Renal cortex interstitium (tissue), 11 donors: ENCODE measurements at regions not wholly inside any gene's neighbourhood (a gene's known extent, or its start where the extent isn't known, plus 50 kb on each side); places are given as distances from the start of the nearest gene placed in this dataset.
A peak's percentile ranks its signal among the peaks of the same experiment; 100 is the strongest.

ENCODE experiments used
- DNase-seq, 11 donors: peaks; one replicate each; pipeline ENCODE4 v3.0.0-alpha.2; 2013; ENCODE audit warnings: low read depth in 9 of 11, low spot score in 4 of 11; ENCODE audit errors: extremely low read depth in 1 of 11

DNA sequence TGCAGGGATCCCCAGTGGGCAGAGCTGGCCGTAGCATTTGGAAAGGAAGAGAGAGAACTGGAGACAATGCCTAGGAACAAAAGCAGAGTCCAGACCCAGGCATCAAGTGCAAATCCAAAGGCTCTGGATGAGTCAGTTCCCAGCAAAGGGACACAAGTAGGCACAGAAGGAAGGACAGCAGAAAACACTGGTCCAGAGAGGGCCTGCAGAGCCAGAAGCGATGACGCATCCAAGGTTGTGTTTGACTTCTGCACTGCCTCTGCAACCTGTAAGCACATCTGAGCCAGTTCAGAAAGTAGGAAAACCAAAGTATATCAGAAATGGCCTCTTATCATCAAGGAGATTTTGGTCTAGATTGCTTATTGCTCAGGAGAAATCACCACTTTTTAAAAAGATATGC, 604.5 kb downstream of the FGF9 start:
- DNase-seq, result no peak

DNA sequence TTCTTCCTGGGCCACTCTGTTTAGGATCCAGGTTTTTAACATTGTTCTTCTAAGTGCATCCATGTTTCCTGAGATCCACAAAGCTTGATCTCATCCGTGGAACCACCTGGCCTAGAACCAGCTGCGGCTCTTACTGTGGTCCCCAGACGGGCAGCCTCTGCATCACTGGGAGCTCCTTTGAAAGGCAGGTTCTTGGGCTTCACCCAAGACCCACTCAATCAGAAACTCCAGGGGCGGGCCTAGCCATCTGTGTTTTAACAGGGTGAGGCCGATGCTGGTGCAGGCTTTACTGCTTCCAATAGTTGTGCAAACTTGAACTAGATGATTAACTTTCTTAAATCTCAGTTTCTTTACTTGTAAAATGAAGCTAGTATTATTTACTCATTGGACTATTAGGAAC, 605.7 kb downstream of the FGF9 start:
- no peak for DNase-seq

DNA sequence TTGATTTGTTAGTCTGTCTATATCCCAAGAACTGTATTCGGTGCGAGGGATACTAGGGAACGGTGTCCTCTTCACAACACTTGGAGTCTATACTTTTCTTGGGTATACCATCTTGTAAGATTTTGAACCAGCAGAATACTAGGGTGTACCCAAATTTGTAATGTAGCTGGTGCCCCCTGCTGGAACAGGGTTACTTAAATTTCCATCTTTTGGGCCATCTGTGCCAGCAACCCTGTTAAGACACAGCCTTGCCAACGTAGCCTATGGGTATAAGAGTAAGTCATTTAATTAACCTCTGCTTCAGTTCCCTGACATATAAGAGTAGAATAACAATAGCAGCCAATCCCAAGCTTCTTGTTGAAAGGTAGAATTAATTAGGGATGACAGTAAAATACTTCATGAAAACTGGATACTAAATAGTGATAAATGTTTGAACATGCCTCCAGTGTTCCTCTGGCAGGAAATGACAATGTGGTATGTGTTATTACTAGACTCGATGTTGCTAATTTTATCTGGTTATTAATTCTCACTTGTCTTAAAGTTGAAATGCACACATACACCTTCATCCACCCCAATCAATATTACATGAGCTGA, 607.6 kb downstream of the FGF9 start:
- DNase-seq, result peak in 8 of 11 donors; percentile 15 to 43 (median 33)

DNA sequence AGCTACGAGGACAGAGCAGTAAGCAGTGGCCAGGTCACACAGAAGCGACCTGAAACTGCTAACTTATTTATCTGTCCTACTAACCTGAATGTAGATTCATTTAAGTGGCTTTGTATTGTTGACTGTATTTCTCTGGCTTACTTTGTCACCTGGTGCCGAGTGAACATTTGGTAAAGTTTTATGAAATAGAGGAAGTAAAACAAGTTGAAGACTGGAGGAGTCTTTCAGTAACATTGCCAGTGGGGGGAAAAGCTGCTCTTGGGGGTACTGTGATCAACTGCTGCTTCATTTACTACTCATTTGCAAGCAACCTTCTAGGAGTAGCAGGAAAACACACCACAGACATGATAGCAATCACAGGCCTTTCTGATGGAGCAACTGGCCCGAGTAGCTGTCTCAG, 615.0 kb downstream of the FGF9 start:
- no peak for DNase-seq

DNA sequence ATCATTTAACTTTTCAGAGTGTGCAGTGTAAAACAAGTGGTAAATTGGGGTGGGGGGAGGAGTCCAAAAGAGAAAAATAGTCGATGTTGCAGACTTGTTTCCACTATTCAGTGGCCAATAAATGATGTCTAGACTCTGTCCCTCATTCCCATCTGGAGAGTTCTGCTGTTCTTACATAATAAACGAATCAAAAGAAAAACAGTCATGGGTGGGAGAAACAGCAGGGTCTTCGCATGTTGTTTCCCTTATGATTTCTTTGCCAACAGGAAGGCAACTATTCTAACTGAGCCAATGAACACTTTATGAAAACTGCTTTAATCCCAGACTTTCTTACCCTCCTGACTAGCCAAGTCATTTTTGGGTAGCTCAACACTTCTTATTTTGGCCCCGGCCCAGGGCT, 615.5 kb downstream of the FGF9 start:
- DNase-seq, result no peak

DNA sequence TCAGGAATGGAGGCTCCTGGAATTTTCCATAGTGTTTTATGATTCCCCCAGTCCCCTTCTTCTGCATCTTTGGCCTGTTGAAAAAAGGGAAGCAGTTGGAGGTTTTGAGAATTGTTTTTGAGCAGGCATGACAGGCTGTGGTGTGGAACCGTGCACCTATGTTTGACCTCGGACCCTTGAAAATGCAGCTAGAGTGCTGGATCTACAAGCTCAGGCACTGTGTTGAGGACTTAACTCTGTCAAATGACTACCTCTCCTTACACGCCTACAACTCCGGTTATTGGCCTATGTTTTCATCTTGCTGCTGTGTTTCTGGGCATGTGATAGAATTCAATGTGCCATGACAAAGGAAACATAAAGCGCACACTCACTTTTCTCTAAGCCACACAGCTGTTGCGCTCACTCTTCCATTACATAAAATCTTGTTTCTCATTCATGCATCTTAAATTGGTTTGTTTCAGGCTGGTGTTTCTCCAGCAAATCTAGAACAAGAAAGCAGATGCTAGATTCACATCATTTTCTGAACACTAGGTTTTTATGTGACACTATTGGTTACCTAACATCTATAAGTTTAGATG, 616.6 kb downstream of the FGF9 start:
- peak in 1 of 11 donors; percentile 1 for DNase-seq

DNA sequence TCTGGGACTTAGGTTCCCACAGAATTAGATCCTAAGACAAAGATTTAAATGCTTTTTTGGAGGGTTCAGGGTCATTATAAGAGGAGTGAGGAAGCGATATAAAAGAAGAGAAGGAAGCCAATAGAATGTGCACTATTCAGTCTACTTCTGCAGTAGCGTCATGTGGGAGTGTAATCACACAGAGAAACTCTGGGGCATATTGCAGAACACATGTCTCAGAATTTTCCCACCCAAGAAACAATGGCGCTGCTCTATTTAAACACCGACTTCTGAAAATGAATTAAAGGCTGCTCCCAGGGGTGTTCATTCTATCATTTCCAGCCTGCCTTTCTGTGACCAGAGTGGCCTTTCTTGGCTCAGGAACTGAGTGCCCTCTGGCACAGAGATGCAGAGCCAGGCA, 617.6 kb downstream of the FGF9 start:
- no peak for DNase-seq

DNA sequence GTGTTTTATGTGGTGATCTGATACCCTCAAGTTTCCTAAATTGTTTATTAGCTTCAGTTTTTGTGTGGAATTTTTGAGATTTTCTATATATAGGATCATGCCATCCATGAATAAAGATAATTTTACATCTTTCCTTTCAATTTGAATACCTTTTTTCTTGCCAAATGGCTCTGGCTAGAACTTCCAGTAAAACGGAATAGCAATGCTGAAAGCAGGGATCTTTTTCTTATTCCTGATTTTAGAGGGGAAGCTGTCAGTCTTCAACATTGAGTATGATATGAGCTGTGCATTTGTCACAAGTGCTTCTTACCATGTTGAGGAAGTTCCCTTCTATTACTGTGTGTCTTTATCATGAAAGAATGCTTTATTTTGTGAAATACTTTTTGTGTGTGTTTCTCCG, 618.8 kb downstream of the FGF9 start:
- DNase-seq, result no peak

DNA sequence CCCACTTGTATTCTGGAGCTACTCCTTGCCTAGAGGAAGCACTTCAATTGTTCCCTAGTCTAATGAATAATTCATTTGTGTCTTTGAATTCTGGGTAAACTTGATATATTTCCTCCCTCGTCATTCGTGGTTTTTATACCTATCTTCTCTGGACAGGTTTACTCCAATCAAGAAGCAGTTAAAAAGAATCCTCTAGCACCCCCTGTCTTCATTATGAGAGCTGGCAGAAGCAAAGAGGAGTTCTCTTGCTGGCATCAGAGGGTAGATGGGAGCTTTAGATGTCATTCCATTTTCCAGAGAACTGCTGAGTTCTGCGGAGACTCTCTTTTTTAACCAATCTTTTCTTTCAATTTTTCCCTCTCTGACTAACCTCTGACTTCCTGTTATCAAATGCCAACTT, 627.7 kb downstream of the FGF9 start:
- DNase-seq, result no peak

DNA sequence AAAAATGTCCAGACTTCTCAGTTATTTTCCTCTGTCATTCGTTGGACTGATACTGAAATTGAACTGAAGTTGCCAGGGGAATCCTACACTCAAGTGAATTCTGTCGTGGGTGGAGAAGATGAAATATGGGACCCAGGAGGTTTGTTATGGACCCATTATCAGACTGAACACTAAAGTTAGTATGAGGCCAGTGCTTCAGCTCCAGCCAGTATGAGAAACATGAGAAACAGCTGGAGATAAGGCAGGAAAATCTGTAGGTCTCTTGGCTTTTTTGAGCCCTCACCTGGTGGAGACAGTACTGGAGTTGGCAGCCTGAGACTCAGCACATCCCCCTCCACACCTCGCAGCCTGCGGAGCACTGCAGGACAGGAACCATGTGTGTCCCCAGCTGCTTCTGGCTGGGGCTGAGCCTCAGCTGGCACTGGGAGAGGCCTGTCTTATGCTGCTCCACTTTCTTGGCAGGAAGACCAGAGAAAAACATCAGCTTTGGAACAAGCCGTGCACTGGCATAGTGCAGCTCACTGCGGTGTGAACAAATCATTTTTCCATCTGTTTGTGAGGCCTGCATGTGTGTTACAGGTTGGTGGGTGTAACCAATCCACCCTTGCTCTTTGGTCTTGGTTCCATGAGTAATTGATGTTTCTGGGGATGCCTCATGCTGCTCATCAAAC, 641.0 kb downstream of the FGF9 start:
- no peak for DNase-seq

DNA sequence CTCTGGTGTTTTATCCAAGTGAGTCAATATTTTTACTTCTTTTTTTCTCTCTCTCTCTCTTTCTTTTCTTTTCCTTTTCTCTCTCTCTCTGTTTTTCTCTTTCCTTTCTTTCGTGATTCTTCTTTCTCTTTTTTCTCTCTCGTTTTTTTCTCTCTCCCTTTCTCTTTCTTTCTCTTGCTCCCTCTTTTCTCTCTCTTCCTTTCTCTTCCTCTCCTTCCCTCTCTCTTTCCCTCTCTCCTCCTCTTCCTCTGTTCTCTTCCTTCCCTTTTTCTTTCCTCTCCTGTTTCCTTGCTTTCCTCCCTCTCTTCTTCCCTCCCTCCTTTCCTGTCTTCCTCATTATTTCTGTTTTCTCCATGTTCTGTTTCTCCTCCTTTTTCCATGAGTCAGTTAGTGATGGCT, 641.5 kb downstream of the FGF9 start:
- DNase-seq, result no peak

DNA sequence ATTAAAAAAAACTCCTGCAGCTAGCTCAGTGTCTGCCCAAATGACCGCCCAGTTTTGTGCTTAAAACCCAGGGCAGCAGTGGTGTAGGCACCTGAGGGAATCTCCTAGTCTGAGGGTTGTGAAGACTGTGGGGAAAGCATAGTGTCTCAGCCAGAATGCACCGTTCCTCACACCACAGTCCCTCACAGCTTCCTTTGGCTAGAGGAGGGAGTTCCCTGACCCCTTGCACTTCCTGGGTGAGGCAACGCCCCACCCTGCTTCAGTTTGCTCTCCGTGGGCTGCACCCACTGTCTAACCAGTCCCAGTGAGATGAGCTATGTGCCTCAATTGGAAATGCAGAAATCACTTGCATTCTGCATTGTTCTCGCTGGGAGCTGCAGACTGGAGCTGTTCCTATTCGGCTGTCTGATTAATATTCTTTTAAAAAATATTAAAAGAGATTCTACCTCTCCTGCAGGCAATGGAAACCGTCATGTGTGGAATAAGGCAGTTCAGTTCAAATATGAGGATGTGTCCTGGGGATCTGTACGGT, 645.7 kb downstream of the FGF9 start:
- no peak for DNase-seq

DNA sequence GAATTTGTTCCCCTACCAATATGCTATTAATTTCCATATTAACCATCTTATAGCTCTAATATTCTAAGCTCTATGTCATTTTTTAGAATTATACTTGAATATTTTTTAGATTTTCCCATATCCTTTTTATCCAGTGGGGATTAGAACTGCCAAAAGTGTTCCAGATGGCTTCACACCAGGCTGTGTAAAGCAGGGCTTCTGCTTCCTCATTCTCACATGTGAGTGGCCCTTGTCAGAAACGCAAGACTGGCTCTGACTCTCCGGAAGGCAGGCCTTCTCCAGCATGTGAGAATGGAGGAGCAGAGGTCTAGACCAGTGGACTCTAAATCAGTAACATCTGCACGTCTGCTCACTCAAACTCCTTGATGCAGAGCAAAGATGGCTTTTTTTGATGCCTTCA, 650.1 kb downstream of the FGF9 start:
- DNase-seq, result no peak

DNA sequence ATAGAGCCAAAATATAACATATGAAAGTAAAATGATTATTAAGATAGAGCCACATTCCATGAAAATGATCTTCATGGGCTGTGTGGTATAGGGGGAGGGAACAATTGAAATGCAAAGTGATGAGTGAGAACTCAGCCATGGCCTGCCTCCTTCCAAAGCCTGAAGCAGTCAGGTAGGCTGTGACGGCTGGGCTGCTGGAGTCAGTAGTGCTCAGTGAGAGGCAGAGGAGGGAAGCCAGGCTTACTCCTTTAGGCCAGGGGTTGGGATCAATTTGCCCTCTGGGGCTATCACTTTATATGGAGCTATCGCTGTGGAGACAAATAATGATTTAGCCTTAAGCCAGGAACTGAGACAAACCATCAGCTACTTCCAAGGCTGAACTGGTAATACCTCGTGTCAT, 654.9 kb downstream of the FGF9 start:
- no peak for DNase-seq

DNA sequence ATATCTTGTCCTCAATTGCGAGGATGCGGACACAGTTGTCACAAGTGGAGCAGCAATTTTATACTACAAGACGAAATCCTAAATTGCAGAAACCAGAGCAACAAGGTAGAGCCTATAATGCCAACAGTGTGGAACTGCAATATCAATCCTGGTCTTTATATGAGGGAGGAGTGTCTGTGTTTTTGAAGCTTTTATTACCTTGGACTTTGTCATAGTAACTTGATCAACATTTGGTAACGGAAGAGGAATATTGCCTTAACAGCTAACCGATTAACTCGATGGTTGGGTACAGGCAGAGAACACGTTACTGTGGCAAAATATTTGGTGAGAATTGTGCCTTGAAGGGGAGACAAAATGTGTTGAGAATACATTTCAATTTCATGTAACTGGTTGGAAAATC, 661.5 kb downstream of the FGF9 start:
- no peak for DNase-seq

DNA sequence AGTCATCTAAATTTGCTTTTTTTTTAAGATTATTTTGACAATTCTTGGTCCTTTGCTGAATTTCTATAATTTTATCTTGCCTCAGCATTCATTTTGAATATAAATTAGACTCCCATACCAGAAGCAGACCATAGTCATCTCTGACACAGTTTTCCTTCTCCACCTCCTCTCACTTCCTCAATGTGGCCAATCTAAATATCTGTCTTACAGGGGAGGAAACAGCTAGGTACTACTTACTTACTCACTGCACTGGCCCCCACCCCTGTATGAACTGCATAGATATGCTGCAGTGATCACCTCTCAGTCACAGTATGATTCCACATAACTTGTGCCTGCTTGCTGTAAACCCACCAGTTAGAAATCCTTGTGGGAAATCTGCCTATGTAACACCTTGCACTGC, 665.6 kb downstream of the FGF9 start:
- no peak for DNase-seq

DNA sequence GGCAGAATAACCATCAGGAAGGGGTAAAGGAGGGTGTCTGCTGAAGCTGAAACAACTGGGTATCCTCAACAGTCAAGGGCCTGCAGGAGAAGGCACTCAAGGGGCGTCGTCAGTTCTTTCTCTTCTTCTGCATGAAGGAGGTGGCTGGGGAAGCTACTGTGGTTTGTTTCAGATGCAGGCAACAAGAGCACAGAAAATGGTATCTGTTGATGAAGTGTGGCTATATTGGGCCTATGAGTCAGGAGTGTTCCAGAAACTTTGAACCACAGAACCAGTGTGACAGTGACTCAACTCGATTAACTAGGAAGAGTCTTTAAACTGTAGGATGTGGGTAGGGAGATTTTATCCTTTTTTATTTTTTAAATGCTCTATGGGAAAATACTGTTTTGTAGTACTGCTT, 686.3 kb downstream of the FGF9 start:
- DNase-seq, result no peak

DNA sequence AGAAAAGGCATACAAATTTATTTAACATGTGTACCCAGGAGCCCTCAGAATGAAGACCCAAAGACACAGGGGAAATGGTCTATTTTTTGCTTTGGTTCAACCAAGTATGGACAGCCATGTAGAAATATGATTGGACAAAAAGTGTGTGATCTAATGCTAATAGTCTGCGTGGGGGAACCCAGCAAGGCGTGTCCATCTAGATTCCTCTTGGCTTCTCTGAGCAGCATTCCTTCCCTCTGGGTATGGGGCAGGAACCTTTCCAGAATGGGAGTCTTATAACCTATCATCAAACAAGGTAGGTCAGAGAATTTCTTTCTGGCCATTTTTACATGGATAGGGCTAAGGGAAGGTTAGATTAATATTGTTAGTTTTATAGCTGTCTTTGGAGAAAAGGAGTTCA, 698.2 kb downstream of the FGF9 start:
- no peak for DNase-seq

DNA sequence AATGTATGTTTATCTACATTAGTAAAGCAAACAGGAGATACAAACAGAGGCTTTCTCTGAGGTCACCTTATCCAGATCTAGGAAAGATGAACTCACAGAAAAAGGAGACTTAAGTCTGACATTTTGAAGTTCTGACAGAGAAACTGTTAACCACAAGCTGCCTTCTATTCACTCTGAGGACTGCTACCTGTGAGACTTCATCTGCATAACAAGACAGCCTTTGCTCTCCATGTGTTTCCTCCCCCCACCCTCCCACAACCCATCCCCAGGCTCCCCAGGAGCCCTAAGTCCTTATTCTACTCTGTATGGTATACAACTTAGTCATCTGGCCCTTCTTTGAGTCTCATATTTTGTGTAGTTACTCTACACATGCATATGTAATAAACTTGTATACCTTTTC, 699.0 kb downstream of the FGF9 start:
- DNase-seq, result no peak

DNA sequence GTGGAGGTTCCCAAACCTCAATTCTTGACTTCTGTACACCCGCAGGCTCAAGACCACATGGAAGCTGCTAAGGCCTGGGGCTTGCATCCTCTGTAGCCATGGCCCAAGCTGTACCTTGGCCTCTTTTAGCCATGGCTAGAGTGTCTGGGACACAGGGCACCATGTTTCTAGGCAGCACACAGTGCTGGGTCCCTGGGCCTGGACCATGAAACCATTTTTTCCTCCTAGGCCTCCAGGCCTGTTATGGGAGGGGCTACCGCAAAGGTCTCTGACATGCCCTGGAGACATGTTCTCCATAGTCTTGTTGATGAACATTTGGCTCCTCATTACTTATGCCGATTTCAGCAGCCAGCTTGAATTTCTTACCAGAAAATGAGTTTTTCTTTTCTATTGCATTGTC, 701.4 kb downstream of the FGF9 start:
- DNase-seq, result no peak

DNA sequence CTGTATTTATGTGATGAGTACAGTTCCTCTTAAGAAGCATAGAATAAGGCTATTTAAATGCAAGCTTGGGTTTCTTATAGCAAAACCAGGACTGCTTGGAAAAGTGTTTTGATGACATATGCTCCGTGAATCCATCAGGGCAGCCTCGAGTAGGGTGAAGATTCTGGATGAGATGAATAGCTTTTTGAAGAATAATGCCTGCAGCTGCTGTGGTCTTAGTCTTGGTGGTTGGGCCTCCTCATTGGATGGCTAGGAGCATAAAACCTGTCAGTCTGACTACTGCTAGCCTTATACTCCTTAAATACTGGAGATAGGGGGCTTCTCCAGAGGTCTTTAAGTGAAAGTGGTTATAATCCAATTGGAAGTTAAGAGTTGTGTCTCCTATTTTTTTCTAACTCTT, 704.3 kb downstream of the FGF9 start:
- DNase-seq, result no peak
